NT2/D1 (cell line): ENCODE measurements at regions not wholly inside any gene's neighbourhood (a gene's known extent, or its start where the extent isn't known, plus 50 kb on each side); places are given as distances from the start of the nearest gene placed in this dataset.

Experiments
- YY1 ChIP-seq: IDR thresholded peaks from 2 replicates; pipeline ENCODE4 v1.6.1; 2011; ENCODE audit not compliant: insufficient read length, insufficient read depth
- ZNF274 ChIP-seq: IDR thresholded peaks from 2 replicates; pipeline ENCODE4 v1.6.1; 2011; ENCODE audit warnings: mild to moderate bottlenecking, low read depth, low read length

DNA sequence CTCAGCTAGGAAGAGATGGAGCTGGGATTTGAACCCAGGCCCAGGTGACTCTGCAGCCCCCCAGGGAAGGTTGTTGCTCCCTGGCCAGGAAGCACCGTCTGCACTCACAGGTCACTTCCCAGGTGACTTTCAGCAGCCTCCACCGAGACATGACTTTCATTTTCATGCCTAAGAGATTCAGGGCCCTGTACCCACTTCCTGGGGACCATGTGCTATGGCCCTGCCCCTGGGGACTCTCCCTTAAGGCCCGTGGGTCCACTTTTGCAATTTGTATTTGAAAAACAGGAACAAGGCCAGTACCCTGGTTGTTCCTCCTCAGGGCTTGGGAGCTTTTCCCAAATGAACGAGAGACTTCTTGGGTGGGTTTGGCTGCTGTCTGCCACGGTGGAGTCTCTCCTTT, 191.0 kb downstream of the IRF8 start:
- TF ChIP-seq ZNF274 = no peak
- TF ChIP-seq YY1 = no peak
